H1 (cell line): ENCODE measurements at regions not wholly inside any gene's neighbourhood (a gene's known extent, or its start where the extent isn't known, plus 50 kb on each side); places are given as distances from the start of the nearest gene placed in this dataset.

Experiments
- CTCF ChIA-PET: fragments of 300-600 bp; sonication (Branson Sonifier 250); formaldehyde crosslinking; loops from one replicate; lab custom pipeline; 2021; ENCODE audit not compliant: partially characterized antibody; lab: Charles Lee
- POLR2A ChIA-PET: fragments of 300-600 bp; sonication (Branson Sonifier 250); formaldehyde crosslinking; loops from one replicate; lab custom pipeline; 2021; ENCODE audit warnings: inconsistent platforms; ENCODE audit not compliant: partially characterized antibody; lab: Charles Lee
- DNase-seq, 2 experiments: peaks; one replicate each; pipeline versions ENCODE4 v3.0.0 to v3.0.0-alpha.2; 2010 to 2022; ENCODE audit warnings: low spot score in 2 of 2, low read depth in 1 of 2, mixed read lengths in 1 of 2
- FAIRE-seq: peaks from 2 replicates; lab custom pipeline; 2011; peaks lifted over from hg19 to GRCh38; lab: Jason Lieb, UNC
- H2AFZ ChIP-seq: 2 replicates; pipeline ENCODE4 v1.8.1; 2012; ENCODE audit warnings: low read length, inconsistent platforms
- H2AK5ac ChIP-seq: 2 replicates; pipeline ENCODE4 v1.6.1; 2013; ENCODE audit warnings: low read depth, low read length
- H2BK120ac ChIP-seq: replicated peaks from 2 replicates; pipeline ENCODE3; 2013; ENCODE audit warnings: low read depth, low read length, inconsistent platforms
- H2BK12ac ChIP-seq: 2 replicates; pipeline ENCODE4 v1.6.1; 2013; ENCODE audit warnings: low read depth, low read length
- H2BK15ac ChIP-seq: 2 replicates; pipeline ENCODE4 v1.6.1; 2013; ENCODE audit warnings: low read length
- H2BK20ac ChIP-seq: 2 replicates; pipeline ENCODE4 v1.6.1; 2013; ENCODE audit warnings: low read length
- H2BK5ac ChIP-seq: 2 replicates; pipeline ENCODE4 v1.6.1; 2013; ENCODE audit warnings: low read depth, low read length
- H3K14ac ChIP-seq: 2 replicates; pipeline ENCODE4 v1.6.1; 2013; ENCODE audit warnings: inconsistent platforms; ENCODE audit not compliant: insufficient read length
- H3K18ac ChIP-seq: 2 replicates; pipeline ENCODE4 v1.6.1; 2013; ENCODE audit warnings: low read length; ENCODE audit errors: extremely low read depth
- H3K23ac ChIP-seq: 2 replicates; pipeline ENCODE4 v1.6.1; 2013; ENCODE audit warnings: inconsistent platforms; ENCODE audit not compliant: insufficient read length
- H3K23me2 ChIP-seq: 2 replicates; pipeline ENCODE4 v1.6.1; 2013; ENCODE audit warnings: low read depth, low read length
- H3K27ac ChIP-seq: 2 replicates; pipeline ENCODE4 v1.6.1; 2011; ENCODE audit warnings: low read depth, low read length, inconsistent platforms
- H3K27me3 ChIP-seq, 4 experiments: replicated peaks in 1 of 4; 1 replicate in 1 of 4; 2 replicates in 3 of 4; pipeline versions ENCODE4 v1.6.1 to v1.8.1; 2011 to 2013; ENCODE audit warnings: low read length in 3 of 4, mild to moderate bottlenecking in 3 of 4, inconsistent platforms in 2 of 4, mixed read lengths in 2 of 4, moderate library complexity in 1 of 4; ENCODE audit not compliant: control insufficient read depth in 3 of 4, insufficient read depth in 3 of 4; ENCODE audit errors: extremely low read depth in 1 of 4
- H3K36me3 ChIP-seq, 4 experiments: 2 replicates each; pipeline versions ENCODE4 v1.6.1 to v1.8.1; 2011 to 2013; ENCODE audit warnings: mild to moderate bottlenecking in 4 of 4, low read length in 3 of 4, moderate library complexity in 2 of 4, control low read depth in 1 of 4, inconsistent platforms in 1 of 4; ENCODE audit not compliant: insufficient read depth in 4 of 4, control insufficient read depth in 2 of 4
- H3K4ac ChIP-seq: replicated peaks from 2 replicates; pipeline ENCODE3; 2013; ENCODE audit warnings: low read length, low read depth, mixed read lengths, inconsistent platforms; ENCODE audit not compliant: insufficient read length
- H3K4me1 ChIP-seq, 4 experiments: replicated peaks in 1 of 4; 1 replicate in 1 of 4; 2 replicates in 3 of 4; pipeline versions ENCODE4 v1.6.1 to v1.8.1; 2011 to 2013; ENCODE audit warnings: low read length in 3 of 4, inconsistent platforms in 2 of 4, mixed read lengths in 1 of 4; ENCODE audit not compliant: insufficient read depth in 4 of 4, control insufficient read depth in 3 of 4
- H3K4me2 ChIP-seq, 2 experiments: 2 replicates each; pipeline versions ENCODE4 v1.6.1 to v1.8.1; 2011 to 2013; ENCODE audit warnings: low read depth in 2 of 2, low read length in 2 of 2, control low read depth in 1 of 2, inconsistent platforms in 1 of 2, mild to moderate bottlenecking in 1 of 2; ENCODE audit not compliant: insufficient read depth in 1 of 2
- H3K4me3 ChIP-seq, 4 experiments: fragments of 200-600, 300-600 bp in 1 of 4; sonication (generic), shearing (Covaris generic), sonication (Bioruptor Twin) in 1 of 4; 2 replicates each; pipeline versions ENCODE4 v1.5.1 to v1.8.1; 2011 to 2016; ENCODE audit warnings: low read length in 4 of 4, low read depth in 3 of 4, control low read depth in 2 of 4, inconsistent platforms in 2 of 4, mild to moderate bottlenecking in 2 of 4, mixed read lengths in 1 of 4, moderate library complexity in 1 of 4; ENCODE audit not compliant: insufficient read depth in 2 of 4; ENCODE audit errors: extremely low read depth in 1 of 4
- H3K56ac ChIP-seq: replicated peaks from 2 replicates; pipeline ENCODE3; 2013; ENCODE audit warnings: low read depth, mild to moderate bottlenecking, mixed read lengths, low read length, inconsistent platforms; ENCODE audit not compliant: insufficient read length
- H3K79me1 ChIP-seq: 2 replicates; pipeline ENCODE4 v1.6.1; 2013; ENCODE audit warnings: low read depth, low read length, control low read depth
- H3K79me2 ChIP-seq, 2 experiments: 2 replicates each; pipeline versions ENCODE4 v1.6.1 to v1.8.1; 2012 to 2013; ENCODE audit warnings: low read length in 2 of 2, mild to moderate bottlenecking in 2 of 2, inconsistent platforms in 1 of 2; ENCODE audit not compliant: insufficient read depth in 2 of 2, control insufficient read depth in 1 of 2
- H3K9ac ChIP-seq, 4 experiments: replicated peaks in 1 of 4; 1 replicate in 1 of 4; 2 replicates in 3 of 4; pipeline versions ENCODE4 v1.6.1 to v1.8.1; 2011 to 2013; ENCODE audit warnings: low read depth in 3 of 4, low read length in 3 of 4, control low read depth in 2 of 4, mild to moderate bottlenecking in 2 of 4, moderate library complexity in 2 of 4, inconsistent platforms in 1 of 4; ENCODE audit errors: extremely low read depth in 1 of 4
- H3K9me3 ChIP-seq, 2 experiments: 2 replicates each; pipeline versions ENCODE4 v1.6.1 to v1.8.1; 2012 to 2013; ENCODE audit warnings: mild to moderate bottlenecking in 2 of 2, moderate library complexity in 2 of 2, control low read depth in 1 of 2, inconsistent platforms in 1 of 2, low read depth in 1 of 2, low read length in 1 of 2, mixed read lengths in 1 of 2; ENCODE audit not compliant: insufficient read depth in 2 of 2
- H4K20me1 ChIP-seq, 2 experiments: replicated peaks in 1 of 2; 2 replicates each; pipeline versions ENCODE3 to v1.8.1; 2011 to 2013; ENCODE audit warnings: inconsistent platforms in 2 of 2, low read length in 2 of 2, mild to moderate bottlenecking in 1 of 2; ENCODE audit not compliant: insufficient read depth in 2 of 2, control insufficient read depth in 1 of 2
- H4K5ac ChIP-seq: 2 replicates; pipeline ENCODE4 v1.6.1; 2013; ENCODE audit warnings: low read length, low read depth, mixed read lengths, inconsistent platforms; ENCODE audit not compliant: insufficient read length
- H4K8ac ChIP-seq: 2 replicates; pipeline ENCODE4 v1.8.0; 2013; ENCODE audit warnings: mild to moderate bottlenecking, moderate library complexity, low read length, inconsistent platforms; ENCODE audit not compliant: insufficient read depth; ENCODE audit errors: extremely low read depth
- H4K91ac ChIP-seq: replicated peaks from 2 replicates; pipeline ENCODE3; 2013; ENCODE audit warnings: low read length, mixed read lengths, inconsistent platforms; ENCODE audit not compliant: insufficient read length
- KDM4A ChIP-seq: IDR thresholded peaks from one replicate; pipeline ENCODE4 v1.7.1; 2012; ENCODE audit warnings: low read depth, mild to moderate bottlenecking, moderate library complexity, low read length, inconsistent platforms; ENCODE audit not compliant: severe bottlenecking
- NANOG ChIP-seq: IDR thresholded peaks from 2 replicates; pipeline ENCODE4 v1.6.1; 2011; ENCODE audit warnings: low read length, low read depth, mild to moderate bottlenecking, inconsistent platforms; ENCODE audit not compliant: insufficient read depth, poor library complexity, severe bottlenecking
- NRF1 ChIP-seq: IDR thresholded peaks from 2 replicates; pipeline ENCODE4 v1.6.1; 2011; ENCODE audit warnings: mild to moderate bottlenecking, low read depth, low read length, improper control_type of control experiment
- PHF8 ChIP-seq: fragments of 200-600 bp; sonication (generic); conservative IDR thresholded peaks from 2 replicates; pipeline ENCODE4 v1.7.1; 2012; ENCODE audit warnings: low read depth, mild to moderate bottlenecking, inconsistent platforms, low read length, moderate library complexity
- RBBP5 ChIP-seq: IDR thresholded peaks from 2 replicates; pipeline ENCODE4 v1.7.1; 2012; ENCODE audit warnings: low read depth, mild to moderate bottlenecking, inconsistent platforms, low read length, moderate library complexity, borderline replicate concordance
- SP2 ChIP-seq: IDR thresholded peaks from 2 replicates; pipeline ENCODE4 v1.6.1; 2012; ENCODE audit warnings: mild to moderate bottlenecking, low read length, inconsistent platforms
- SP4 ChIP-seq: IDR thresholded peaks from 2 replicates; pipeline ENCODE4 v1.6.1; 2012; ENCODE audit warnings: low read length, inconsistent platforms
- SUZ12 ChIP-seq: fragments of 200-600 bp; sonication (generic); IDR thresholded peaks from 2 replicates; pipeline ENCODE4 v1.6.1; 2012; ENCODE audit warnings: mild to moderate bottlenecking, inconsistent platforms, low read length, moderate library complexity, mixed read lengths
- TBP ChIP-seq: IDR thresholded peaks from 2 replicates; pipeline ENCODE4 v1.6.1; 2011; ENCODE audit warnings: low read depth, low read length, improper control_type of control experiment
- ZNF274 ChIP-seq: IDR thresholded peaks from 2 replicates; pipeline ENCODE4 v1.7.0; 2012; ENCODE audit warnings: low read length, borderline replicate concordance; ENCODE audit errors: extremely low read depth
- WGBS, 2 experiments: shearing (Covaris generic) in 1 of 2; methylation state at CpG; one replicate each; pipeline versions ENCODE4 v1.1.6 to v1.1.7; 2013 to 2015; ENCODE audit warnings: low lambda C conversion rate in 2 of 2, mixed read lengths in 2 of 2, inconsistent platforms in 1 of 2, low coverage in 1 of 2, missing lambda C conversion rate in 1 of 2; ENCODE audit not compliant: insufficient replicate concordance in 2 of 2, insufficient coverage in 1 of 2, insufficient read length in 1 of 2; ENCODE audit errors: extremely low coverage in 1 of 2, missing lambda C conversion rate in 1 of 2; 5-methylcytosine and 5-hydroxymethylcytosine counted together
- TF ChIP-seq, protein P1 (sequence below): IDR thresholded peaks from 2 replicates; pipeline ENCODE4 v1.6.1; 2012; ENCODE audit warnings: low read length, inconsistent platforms

DNA sequence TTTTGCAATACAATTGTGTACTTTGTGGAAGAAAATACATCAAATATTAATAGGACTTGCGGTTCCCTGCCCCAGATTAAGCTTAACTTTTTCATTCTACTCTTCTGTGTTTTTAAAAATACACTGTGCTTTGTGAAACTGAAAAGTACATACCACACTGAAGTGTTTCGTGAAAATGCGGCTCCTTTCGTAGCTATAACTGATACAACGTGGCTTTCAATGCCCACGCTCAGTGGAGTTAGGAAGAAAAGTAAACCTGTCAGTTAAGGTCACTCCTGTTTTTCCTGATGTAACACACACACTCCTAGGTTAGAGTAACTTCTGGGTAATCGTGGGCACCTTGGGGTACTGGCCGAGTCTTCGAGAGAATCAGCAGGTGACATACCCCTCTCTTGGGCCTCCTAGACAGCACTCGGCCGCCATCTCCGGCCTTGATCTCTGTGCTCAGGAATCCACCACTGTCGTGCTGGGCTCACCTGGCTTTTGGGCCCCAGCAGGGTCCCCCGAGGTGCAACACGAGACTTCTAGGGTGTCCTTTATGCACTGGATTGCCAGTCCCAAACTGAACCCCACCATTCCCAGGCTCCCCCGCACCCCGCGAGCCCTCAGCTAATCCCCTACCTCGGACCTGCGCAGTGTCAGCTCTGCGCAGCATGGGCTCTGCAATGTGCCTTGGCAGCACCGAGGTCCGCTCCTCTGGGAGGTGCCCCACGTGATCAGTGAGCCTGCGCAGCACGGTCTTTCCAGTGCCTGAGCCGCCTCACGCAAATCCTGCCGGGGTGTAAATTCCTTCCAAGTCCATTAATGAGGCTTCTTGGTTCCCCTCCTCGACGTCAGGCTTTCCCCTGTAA is 162.6 kb upstream of the INTU start:
- DNase-seq (no peak), FAIRE-seq (no peak)
- no peak overlapping the region for H2BK5ac ChIP-seq
- H2BK120ac ChIP-seq = no peak overlapping the region
- no peak overlapping the region for H2BK15ac ChIP-seq
- 91% methylated on average over 31 of the region's 31 CpGs; no CpG with 5 or more reads in 1 of the 2 experiments for WGBS, 2 experiments
- H3K27me3 ChIP-seq = no peaks in the 10 kb centered on the region
- POLR2A ChIA-PET = no interaction called here
- peak overlapping the region; percentile 70; the same call in 1 of the 2 replicates for H2AFZ ChIP-seq
- H4K91ac ChIP-seq = no peak overlapping the region
- no peak overlapping the region for H4K8ac ChIP-seq
- H4K5ac ChIP-seq = no peak overlapping the region
- no peak overlapping the region for H2BK20ac ChIP-seq
- H3K23ac ChIP-seq = no peak overlapping the region
- H3K4ac ChIP-seq = no peak overlapping the region
- H3K79me1 ChIP-seq = no peaks in the 10 kb centered on the region
- H3K14ac ChIP-seq = no peak overlapping the region
- CTCF ChIA-PET = no interaction called here
- H3K27ac ChIP-seq = no peak overlapping the region
- no peaks in the 10 kb centered on the region for H4K20me1 ChIP-seq
- no peaks in the 10 kb centered on the region for H3K79me2 ChIP-seq
- peaks cover 3 to 14% of the 10 kb centered on the region in 2 experiments; a peak in 2 of 4 replicates for H3K9me3 ChIP-seq
- no peak overlapping the region for H3K56ac ChIP-seq
- no peaks in the 10 kb centered on the region for H3K4me1 ChIP-seq
- no peak overlapping the region for H3K4me3 ChIP-seq
- no peak overlapping the region for H3K18ac ChIP-seq
- H3K36me3 ChIP-seq = no peaks in the 10 kb centered on the region
- H3K4me2 ChIP-seq = no peak overlapping the region
- H3K9ac ChIP-seq = no peak overlapping the region
- no peaks in the 10 kb centered on the region for H3K23me2 ChIP-seq
- H2BK12ac ChIP-seq = no peak overlapping the region
- no peak overlapping the region for H2AK5ac ChIP-seq
- TF ChIP-seq SUZ12 (no peak), SP2 (no peak), NANOG (no peak), TBP (no peak), NRF1 (no peak), KDM4A (no peak), RBBP5 (no peak), ZNF274 (no peak), PHF8 (no peak), SP4 (no peak)
- TF ChIP-seq, protein P1, sequence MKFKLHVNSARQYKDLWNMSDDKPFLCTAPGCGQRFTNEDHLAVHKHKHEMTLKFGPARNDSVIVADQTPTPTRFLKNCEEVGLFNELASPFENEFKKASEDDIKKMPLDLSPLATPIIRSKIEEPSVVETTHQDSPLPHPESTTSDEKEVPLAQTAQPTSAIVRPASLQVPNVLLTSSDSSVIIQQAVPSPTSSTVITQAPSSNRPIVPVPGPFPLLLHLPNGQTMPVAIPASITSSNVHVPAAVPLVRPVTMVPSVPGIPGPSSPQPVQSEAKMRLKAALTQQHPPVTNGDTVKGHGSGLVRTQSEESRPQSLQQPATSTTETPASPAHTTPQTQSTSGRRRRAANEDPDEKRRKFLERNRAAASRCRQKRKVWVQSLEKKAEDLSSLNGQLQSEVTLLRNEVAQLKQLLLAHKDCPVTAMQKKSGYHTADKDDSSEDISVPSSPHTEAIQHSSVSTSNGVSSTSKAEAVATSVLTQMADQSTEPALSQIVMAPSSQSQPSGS = no peak
